NCI-H526 (cell line): ENCODE measurements at regions not wholly inside any gene's neighbourhood (a gene's known extent, or its start where the extent isn't known, plus 50 kb on each side); places are given as distances from the start of the nearest gene placed in this dataset.
A peak's percentile ranks its signal among the peaks of the same experiment; 100 is the strongest.

Source experiments
- DNase-seq, 2 experiments: peaks; one replicate each; lab custom pipeline; 2025; lab: John Stamatoyannopoulos, UW

GRCh38 chr1:56417646-56418045 is 161.7 kb downstream of the PLPP3 start:
- no peak for DNase-seq

GRCh38 chr1:56416495-56416894 is 162.9 kb downstream of the PLPP3 start:
- no peak for DNase-seq

DNA sequence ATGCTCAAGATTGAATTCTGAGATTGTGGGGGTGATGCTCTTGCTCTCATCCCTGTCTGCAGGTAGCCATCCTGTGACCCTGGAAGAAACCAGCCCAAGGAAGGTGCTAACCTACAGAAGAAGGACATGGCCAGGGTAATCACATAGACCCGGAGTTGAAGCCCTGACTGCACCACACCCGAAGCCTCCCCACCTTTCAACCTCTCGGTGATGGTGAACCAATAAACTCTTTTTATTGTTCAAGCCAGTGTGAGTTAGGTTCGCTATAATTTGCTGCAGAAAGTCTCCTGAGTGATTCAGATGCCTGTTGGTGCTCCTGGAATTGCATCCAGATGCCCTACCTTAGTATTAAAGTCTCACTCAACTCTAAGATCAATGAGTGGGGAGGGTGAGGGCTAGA is 163.6 kb downstream of the PLPP3 start:
- DNase-seq, result no peak

DNA sequence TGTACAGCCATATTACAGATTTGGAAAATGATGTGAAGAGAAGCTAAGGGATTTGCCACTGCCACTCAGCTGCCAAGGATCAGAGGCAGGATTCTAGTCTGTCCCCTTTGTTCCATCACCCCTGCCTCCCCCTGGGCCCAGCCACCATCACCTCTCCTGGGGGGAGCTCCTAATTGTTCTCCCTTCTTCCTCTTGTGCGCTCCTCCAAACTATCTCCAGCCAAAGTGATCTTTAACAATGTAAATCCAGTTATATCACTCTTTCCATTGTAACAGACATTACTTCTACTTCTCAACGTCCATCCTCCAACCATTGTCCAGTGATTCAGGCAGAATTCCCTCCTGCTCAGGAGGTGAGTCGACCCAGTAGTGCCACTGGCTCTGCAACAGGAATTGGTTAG is 164.1 kb downstream of the PLPP3 start:
- DNase-seq, result no peak

DNA sequence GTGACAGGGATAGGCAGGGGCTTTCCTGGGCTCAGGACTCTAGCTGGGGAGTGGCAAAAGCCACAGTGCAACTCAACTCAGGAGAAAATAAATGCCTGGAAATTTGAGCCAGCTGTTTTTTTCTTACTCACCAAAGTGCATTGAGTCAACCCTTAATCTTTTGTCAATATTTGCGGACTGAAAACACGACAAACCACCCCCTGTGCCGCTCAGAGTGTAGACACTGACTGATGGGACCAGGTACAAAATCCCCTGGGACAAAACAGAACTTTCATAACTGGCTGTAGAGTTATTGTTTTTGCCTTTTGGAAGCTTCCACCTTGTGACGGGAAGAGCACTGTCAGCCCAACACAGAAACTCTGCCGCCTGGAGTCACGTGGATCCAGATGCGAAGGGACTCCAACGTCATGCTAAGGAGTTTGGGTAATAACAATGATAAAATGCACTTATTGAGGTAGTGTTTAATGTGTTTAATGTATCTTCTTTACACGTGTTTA is 164.6 kb downstream of the PLPP3 start:
- peak; percentile 32 to 46 for DNase-seq

- DNase-seq, result no peak
Measured at GRCh38 chr1:56413671-56414199, 165.6 kb downstream of the PLPP3 start.

- no peak for DNase-seq
Measured at GRCh38 chr1:56411484-56412180, 167.7 kb downstream of the PLPP3 start.

- DNase-seq, result no peak
Measured at GRCh38 chr1:56411021-56411420, 168.3 kb downstream of the PLPP3 start.

- no peak for DNase-seq
Measured at GRCh38 chr1:56410405-56410804, 169.0 kb downstream of the PLPP3 start.

DNA sequence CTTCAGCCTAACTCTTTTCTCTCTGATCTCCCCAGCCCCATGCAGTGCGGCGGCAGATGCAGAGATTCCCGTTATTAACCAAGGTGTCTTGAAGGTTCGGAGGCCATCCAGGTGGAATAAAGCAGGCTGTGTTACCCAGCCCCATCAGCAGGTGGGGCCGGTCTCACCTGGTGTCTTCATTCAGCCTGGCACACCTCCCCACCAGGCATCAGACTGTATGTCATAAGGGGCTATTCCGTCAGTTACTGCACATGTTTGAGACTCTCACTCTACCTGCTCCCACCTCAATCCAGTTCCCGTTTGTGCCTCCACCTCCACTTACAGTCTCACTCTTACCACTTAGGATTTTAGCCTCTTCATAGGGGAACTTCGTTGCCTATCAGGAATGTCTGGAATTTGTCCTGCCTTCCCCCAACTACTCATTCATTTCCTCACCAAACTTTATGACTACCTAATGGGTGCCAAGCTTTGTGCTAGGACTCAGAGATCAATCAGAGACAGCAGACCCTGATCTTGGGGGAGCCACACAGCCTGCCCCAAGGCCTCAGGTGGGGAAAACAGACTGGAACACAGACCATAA is 170.2 kb downstream of the PLPP3 start:
- peak in 1 of 2 experiments; percentile 17 for DNase-seq

DNA sequence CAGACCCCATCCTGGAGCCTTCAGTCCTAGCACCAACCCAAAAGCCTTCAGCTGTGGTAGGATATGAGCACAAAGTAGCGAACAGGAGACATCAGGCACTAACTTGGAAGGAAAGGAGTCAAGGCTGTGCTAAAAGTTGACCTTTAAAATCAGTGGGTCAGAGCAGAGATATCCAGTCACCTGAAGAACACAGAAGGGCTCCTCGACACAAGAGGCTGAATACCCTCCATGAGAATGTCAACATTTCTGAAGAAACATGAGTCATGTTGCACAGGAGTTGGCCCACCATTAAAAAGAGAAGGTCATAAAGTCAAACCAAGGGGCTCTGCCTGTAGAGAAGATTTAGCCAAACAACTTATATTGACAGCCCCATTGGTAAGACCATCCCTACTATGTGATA is 172.5 kb downstream of the PLPP3 start:
- no peak for DNase-seq

DNA sequence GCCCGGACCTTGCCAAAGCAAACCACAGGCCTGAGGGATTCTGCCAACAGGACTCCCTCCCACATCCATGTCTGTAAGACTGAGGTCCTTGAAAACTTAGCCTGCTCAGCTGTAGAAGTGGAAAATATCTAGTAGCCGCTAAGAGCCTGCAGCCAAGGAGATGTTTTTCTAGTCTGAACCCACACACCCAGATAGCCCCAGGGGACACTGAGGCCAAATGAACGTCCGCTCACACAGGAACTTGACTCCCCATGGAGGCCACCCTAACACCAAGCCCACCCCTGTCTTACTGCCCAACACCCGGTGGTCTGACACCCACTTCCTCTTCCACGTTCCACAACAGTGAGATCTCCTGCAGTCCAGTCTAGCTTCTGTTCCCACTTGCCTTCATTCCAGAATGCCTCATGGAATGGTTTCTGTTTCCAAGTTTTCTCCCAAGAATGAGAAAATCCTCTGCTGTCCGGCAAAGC is 174.8 kb downstream of the PLPP3 start:
- no peak for DNase-seq

GRCh38 chr1:56404066-56404465 is 175.3 kb downstream of the PLPP3 start:
- no peak for DNase-seq

GRCh38 chr1:56403321-56403720 is 176.0 kb downstream of the PLPP3 start:
- no peak for DNase-seq

DNA sequence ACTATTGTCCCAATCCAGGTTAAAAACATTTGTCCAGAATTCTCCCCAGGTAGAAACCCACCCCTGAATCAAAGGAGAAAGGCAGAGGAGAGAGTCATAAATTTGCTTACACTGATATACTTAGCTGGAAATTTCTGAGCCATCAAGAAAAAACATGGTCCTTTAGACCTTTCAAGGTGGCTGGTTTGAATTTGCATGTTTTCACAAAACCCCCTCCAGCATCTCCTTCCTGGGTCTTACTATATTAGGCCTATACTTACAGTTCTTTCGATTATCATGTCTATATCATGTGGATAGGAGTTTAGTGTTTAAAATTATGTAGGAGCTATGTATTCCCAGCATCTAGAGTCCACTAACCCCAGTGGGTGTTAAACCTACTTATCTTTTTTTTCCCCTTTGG is 178.2 kb downstream of the PLPP3 start:
- DNase-seq, result no peak

- no peak for DNase-seq
Measured at GRCh38 chr1:56400526-56400925, 178.8 kb downstream of the PLPP3 start.

GRCh38 chr1:56399795-56400194 is 179.6 kb downstream of the PLPP3 start:
- no peak for DNase-seq

- no peak for DNase-seq
Measured at GRCh38 chr1:56399326-56399725, 180.0 kb downstream of the PLPP3 start.

GRCh38 chr1:56397811-56398231 is 181.5 kb downstream of the PLPP3 start:
- no peak for DNase-seq

DNA sequence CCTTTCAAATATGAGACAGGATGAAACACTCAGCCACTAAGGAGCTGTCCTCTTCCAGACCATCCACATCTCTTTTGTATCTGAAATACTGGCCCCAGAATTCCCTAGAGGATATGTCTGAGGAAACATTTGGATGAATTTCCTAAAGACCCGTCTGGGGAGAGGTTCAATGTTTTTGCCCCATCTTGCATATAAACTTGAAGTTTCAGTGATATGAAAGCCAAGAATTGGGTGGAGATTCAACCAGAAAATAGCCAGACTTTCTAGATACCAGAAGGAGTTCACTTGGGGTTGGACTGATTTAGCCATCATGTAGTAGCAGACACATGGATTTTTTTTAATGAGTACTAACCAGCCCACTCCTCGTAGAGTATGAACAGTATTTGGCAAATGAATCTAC is 182.0 kb downstream of the PLPP3 start:
- no peak for DNase-seq

DNA sequence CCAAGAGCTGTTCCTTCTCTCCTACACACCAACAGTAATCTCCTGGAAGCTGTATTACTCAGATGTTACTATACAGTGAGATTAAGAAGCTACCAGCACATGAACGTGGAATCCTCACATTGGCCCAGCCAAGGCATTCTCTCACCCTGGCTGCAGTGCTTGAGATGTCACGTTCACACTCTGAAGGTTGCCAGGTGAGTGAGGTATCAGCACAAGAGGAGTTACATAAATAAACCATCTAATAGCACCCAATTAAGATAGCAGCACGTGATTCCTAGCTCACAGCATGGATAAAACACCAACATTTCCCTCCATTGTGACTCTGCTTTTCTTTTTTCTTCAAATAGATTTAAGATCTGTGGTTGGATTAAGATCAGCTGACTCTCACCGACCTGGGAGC is 182.8 kb downstream of the PLPP3 start:
- DNase-seq, result no peak

DNA sequence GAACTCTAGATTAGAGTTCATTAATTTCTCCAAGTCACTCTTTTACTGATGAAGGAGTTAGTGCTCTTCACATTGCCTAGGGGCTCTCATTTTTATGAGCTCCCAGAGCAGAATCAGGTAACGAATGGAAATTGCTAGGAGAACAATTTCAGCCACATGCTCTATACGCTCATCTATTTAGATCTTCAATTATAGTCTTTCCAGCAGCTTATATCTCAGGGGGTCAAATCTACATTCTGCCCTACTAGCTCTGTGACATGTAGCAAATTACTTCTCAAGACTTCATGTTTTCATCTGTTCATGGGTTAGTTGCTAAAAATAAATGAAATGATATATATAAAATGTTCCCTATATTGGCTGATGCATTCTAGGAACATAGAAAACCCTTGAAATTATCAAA is 183.6 kb downstream of the PLPP3 start:
- DNase-seq, result no peak

DNA sequence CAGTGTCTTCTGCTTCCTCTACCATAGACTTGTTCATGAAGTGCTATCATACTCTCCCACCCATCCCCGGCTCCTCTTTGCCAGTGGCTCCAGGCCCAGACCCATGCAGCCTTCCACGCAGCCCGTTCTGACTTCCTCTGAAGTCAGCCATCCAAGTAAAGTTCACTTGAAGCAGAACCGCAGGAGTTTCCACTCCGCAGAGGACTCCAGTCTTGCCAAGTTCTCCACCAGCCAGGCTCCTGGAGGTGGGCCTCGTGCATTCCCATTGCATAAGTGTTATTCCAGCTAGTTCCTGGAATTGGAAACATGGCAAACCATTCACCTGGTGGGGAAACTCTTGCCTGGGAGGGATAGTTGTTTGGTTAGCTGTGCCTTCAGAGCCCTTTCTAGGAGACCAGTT is 185.1 kb downstream of the PLPP3 start:
- DNase-seq, result no peak
